ENCODE measurements at regions not wholly inside any gene's neighbourhood (a gene's known extent, or its start where the extent isn't known, plus 50 kb on each side); places are given as distances from the start of the nearest gene placed in this dataset.
"Not testable (repeated sequence)": the region's sequence is repeated elsewhere in the genome, so short reads cannot be mapped to it uniquely, and the experiment has no call there.

DNA sequence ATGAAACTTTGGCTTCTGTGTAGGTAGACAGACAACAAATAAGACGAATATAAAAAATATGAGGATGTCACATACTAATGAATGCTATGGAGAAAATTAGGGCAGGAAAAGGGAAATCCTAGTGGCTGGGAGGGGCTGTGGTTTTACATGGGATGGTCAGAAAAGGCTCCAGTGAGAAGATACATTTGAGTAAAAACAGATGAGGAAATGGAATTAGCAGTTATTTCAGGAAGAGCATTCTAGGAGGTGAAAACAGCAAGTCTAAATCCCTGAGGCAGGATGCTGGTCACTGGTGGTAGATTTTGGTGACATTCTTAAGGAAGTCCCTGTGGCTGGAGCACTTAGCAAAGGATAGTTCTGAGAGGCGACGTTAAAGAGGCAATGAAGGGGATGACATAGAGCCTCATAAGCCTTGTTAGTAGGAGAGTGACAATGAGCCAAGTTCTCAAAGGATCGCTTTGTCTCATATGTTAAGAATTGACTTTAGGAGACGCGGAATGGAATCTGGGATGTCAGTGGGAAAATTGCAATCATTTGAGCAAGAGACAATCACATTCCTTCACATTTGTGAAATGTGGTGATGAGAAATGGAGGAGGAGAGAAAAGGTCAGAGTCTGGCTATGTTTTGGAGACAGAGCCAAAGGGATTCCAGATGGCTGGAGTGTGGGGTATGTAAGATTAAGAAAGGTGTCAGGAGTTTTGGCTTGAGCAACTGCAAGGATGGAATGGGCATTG, 384.7 kb upstream of the FZD8 start:
- no peak for DNase-seq

- DNase-seq: no peak
Observed at GRCh38 chr10:36026081-36026480, 384.0 kb upstream of the FZD8 start.

GRCh38 chr10:36023939-36024338, 381.8 kb upstream of the FZD8 start:
- DNase-seq: no peak

DNA sequence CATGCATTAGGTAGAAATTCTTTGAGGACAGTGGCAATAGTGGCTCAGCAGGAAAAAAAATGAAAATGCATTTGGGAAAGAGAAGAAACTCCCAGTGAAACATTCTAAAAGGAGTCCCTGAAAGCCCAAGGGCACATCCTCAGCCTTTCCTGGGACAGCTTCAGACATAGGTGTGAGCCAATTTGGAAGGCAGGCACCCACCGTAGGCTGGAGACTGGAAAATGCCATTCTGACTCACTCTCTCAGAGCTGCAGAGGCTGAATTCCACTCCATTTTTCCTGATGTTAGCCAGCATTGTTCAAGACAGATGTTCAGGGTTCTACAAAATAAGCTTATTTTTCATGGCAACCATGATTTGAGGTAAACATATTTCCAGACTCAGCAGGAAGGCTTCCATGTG, 379.0 kb upstream of the FZD8 start:
- no peak for DNase-seq

DNA sequence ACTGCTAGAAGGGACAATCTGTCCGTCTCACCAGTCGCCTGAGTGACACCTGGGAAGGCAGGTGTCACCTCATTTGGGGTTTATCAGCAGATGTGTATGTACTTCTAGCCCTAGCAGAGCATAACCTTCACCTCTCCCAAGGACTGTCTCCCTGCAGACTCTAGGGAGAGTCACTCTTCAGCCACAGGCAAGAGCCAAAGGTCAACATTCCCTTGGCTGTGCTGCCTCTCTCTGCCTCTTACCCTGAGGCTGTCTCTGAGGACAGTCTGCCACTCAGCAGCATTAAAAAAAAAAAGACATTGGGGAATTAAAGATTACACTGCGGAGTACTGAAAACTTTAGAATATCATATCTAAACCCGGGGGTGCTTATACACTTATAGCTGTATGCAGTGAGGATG, 377.7 kb upstream of the FZD8 start:
- DNase-seq: no peak

DNA sequence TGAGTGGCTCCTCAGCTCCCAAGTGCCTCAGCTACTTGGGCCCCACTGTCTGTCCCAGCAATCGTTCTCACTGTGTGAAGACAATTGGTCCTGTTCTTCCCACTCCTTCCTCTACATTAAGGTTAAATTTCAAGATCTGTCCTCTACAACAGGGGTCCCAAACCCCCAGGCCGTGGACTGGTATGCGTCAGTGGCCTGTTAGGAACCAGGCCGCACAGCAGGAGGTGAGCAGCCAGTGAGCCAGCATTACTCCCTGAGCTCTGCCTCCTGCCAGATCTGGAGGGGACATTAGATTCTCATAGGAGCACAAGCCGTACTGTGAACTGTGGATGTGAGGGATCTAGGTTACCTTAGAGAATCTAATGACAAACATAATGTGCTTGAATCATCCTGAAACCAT, 376.9 kb upstream of the FZD8 start:
- DNase-seq: no peak

DNA sequence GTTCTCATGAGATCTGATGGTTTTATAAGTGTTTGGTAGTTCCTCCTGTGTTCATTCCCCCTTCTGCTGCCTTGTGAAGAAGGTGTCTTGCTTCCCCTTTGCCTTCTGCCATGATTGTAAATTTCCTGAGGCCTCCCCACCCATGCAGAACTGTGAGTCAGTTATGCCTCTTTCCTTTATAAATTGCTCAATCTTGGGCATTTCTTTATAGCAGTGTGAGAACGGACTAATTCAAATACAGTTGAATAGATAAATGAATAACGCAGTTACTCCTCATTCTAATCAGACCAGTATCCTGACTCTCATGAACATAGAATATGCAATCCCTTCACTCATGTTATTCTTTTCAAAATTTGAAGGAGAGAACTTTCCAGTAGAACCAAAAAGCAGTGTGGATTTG, 375.0 kb upstream of the FZD8 start:
- DNase-seq: no peak

- DNase-seq: no peak
Observed at GRCh38 chr10:36007369-36007768, 365.3 kb upstream of the FZD8 start.

GRCh38 chr10:36003688-36004087, 361.6 kb upstream of the FZD8 start:
- DNase-seq: no peak

- DNase-seq: no peak
Observed at GRCh38 chr10:36003031-36003600, 361.0 kb upstream of the FZD8 start.

GRCh38 chr10:36002445-36002844, 360.3 kb upstream of the FZD8 start:
- DNase-seq: no peak

- DNase-seq: not testable (repeated sequence)
Observed at GRCh38 chr10:36000754-36001153, 358.7 kb upstream of the FZD8 start.

DNA sequence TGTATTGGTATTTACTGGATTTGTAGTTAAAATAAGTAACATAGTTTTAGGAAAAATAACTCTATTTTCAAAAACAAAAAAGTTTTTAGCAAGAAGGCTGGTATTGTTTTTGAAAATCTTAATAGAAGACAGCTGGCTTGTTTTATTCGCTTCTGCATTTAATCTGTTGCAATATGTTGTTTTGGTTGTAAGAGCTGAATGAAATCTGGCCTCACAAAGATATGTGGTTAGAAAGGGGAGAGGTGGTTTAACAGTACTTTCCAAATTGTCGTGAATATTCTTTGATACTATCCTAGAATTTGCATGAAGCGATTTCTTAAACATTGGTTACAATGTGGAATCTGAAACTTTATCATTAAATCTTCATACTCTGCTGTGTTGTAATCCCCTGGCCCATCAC, 355.9 kb upstream of the FZD8 start:
- DNase-seq: no peak

- DNase-seq: no peak
Observed at GRCh38 chr10:35995485-35995884, 353.4 kb upstream of the FZD8 start.

- no peak for DNase-seq
Observed at GRCh38 chr10:35993591-35994515, 351.8 kb upstream of the FZD8 start.

GRCh38 chr10:35992107-35992506, 350.0 kb upstream of the FZD8 start:
- no peak for DNase-seq

DNA sequence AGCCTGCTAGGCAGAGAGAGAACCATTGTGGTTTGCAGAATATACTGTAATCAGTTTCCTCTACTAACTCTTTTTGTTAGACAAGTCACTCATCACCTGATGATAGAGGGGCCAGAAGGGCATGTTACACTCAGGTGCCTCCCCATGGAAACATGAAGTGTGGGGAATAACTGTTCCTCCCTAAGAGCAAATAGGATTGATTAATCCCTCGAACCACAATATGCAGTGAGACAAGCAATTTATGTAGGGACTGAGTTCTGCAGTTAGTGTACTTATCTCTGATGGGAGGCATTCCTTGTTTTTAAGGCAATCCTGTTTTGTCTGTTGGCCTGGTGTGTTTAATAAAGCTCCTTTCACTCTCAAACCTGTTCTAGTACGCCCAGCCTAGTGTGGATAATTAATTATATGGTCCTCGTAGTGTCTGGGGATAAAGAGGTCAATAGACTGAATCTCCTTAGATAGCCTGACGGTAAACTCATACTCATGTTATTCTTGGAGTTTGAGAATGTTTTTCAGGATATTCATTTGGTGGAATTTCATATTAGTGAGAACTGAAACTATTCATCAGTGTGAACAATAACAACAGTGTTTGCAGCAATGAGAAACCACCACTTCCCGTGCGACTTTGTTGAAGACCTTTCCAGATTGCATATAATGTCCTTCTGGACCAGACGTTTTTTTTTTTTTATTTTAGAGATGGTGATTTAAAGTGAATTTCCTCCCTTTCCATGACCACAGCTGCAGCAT, 344.8 kb upstream of the FZD8 start:
- DNase-seq: no peak

DNA sequence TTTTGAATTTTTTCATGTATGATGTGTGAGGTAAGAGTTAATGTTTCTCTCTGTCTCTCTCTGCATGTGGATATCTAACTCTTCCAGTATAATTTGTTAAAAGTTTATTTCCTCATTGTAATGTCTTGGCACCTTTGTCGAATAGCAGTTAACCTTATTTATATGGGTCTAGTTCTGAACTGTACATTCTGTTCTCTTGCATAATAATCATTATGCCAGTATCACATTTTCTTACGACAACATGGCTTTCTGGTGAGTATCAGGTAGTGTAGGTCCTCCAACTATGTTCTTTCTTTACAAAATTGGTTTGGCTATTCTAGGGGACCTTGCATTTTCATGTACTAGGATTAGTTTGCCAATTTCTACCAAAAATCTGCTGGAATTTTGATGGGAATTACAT, 337.0 kb upstream of the FZD8 start:
- DNase-seq: no peak

GRCh38 chr10:35973912-35974591, 332.0 kb upstream of the FZD8 start:
- DNase-seq: not testable (repeated sequence)

DNA sequence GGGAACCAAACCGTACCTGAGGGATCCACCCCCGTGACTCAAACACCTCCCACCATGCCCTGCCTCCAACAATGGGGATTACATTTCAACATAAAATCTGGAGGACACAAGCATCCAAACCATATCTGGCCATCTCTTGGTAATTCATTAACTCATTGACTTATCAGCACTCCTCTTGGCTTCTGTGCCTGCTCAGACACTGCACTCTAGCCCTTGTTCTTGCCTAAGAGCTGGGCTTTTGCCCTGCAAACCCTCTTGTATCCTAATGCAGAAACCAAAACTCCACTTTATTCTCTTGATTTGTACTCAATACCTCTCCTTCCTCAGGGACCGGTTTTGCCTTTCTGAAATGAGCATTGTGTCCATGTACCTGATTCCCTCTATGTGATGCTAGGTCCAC, 330.2 kb upstream of the FZD8 start:
- no peak for DNase-seq

DNA sequence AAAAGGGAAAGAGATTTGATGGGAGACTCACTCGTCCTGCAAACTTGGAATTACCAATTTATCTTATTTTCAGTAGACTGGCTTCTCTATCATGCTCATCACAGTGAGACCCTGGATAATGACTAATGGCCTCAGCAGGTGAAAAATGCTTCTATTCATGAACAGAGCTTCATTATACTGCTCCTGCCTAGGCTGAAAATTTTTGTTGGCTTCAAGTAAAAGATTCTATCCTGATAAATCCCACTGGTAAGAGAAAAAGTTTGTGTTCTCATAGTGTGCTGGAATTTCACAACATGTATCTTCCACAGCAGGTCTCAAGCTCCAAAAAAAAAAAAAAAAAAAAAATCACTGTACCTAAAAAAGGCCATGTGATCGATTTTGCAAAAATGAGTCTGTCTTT, 329.3 kb upstream of the FZD8 start:
- DNase-seq: no peak

DNA sequence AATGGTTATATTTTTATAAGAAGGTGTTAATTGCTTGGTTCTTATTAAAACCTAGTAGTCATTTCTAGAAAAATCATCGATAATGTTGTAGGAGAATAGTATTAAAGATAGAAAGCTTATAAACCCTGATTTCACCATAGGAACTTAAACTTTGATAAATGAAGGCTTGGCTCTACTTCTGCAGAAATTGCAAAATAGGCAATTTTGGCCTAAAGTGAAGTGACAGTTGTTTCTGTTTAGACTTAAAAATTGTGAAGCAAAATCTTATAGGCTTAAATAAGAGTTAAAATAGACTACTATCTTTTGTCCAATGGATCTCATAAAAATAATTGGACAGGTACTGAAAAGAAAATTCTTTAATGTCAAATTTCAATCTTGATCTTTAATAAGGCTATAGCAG, 321.6 kb upstream of the FZD8 start:
- no peak for DNase-seq

DNA sequence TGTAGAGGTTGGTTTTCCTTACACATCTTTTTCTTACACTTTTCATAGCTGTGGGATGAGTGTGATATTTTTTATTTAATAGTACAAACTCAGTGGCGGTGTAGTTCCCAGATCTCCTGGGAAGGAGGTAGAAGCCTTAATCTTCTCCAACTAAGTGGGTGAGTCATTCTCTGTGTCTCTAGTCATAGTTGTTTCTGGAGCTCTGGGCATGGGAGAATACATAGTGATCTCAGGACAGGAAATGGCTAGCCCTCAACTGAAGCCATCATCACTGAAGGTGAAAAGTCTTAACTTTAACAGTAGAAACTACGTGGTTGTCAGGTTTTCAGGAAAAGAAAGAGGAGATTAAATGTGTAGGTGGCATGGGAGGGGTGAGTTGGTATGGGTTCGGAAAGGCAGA, 319.4 kb upstream of the FZD8 start:
- no peak for DNase-seq

Data from CD4-positive, alpha-beta T cell treated with Interleukin-4 for 4 hours (primary cell).